MCF 10A (cell line): ENCODE measurements at regions not wholly inside any gene's neighbourhood (a gene's known extent, or its start where the extent isn't known, plus 50 kb on each side); places are given as distances from the start of the nearest gene placed in this dataset.

Experiments
- BruUV-seq: library from RNA; stranded (reverse); fragments of 400-500 nt; replicated peaks from 2 replicates; lab custom pipeline; 2021; lab: Mats Ljungman, UMichigan
- CTCF ChIA-PET: fragments of 300-600 bp; sonication (Branson Sonifier 250); formaldehyde crosslinking; extraction: SDS; loops from one replicate; lab custom pipeline; 2021; ENCODE audit warnings: antibody characterized with exemption, inconsistent platforms; lab: Yijun Ruan, JAX
- POLR2A ChIA-PET: fragments of 300-600, 350-650 bp; sonication (Branson Sonifier 250); formaldehyde crosslinking; extraction: SDS; loops from one replicate; lab custom pipeline; 2020; ENCODE audit warnings: antibody characterized with exemption, inconsistent platforms; lab: Yijun Ruan, JAX
- DNase-seq: peaks from one replicate; pipeline ENCODE4 v3.0.0-alpha.2; 2018; ENCODE audit not compliant: unreplicated experiment
- H3K27ac Mint-ChIP-seq: one replicate; pipeline ENCODE4 v1.8.0; 2022; ENCODE audit warnings: mild to moderate bottlenecking, low read depth, mixed read lengths; ENCODE audit not compliant: unreplicated experiment
- H3K27me3 Mint-ChIP-seq: one replicate; pipeline ENCODE4 v1.8.0; 2022; ENCODE audit warnings: mixed read lengths; ENCODE audit not compliant: insufficient read depth, unreplicated experiment
- H3K36me3 Mint-ChIP-seq: one replicate; pipeline ENCODE4 v1.8.0; 2022; ENCODE audit warnings: mild to moderate bottlenecking, moderate library complexity, mixed read lengths; ENCODE audit not compliant: insufficient read depth, unreplicated experiment
- H3K4me1 Mint-ChIP-seq: one replicate; pipeline ENCODE4 v1.8.0; 2022; ENCODE audit warnings: mixed read lengths; ENCODE audit not compliant: insufficient read depth, unreplicated experiment
- H3K4me3 Mint-ChIP-seq: one replicate; pipeline ENCODE4 v1.8.0; 2022; ENCODE audit warnings: mild to moderate bottlenecking, moderate library complexity, mixed read lengths; ENCODE audit not compliant: unreplicated experiment
- H3K9me3 Mint-ChIP-seq: one replicate; pipeline ENCODE4 v1.8.0; 2022; ENCODE audit warnings: mixed read lengths; ENCODE audit not compliant: unreplicated experiment
- intact Hi-C: fragments of 100-400 bp; cut with micrococcal nuclease; formaldehyde crosslinking; loops from 2 replicates; pipeline ENCODE4 v1.14.1; 2022
- TF ChIP-seq, protein P1 (sequence below): fragments of 200-600 bp; IDR thresholded peaks from one replicate; pipeline ENCODE4 v1.8.0; 2022; ENCODE audit warnings: antibody characterized with exemption, mild to moderate bottlenecking; ENCODE audit not compliant: unreplicated experiment

- DNase-seq = no peak
- Mint-ChIP-seq H3K27me3 (no peaks in the 10 kb centered on the region), H3K36me3 (no peaks in the 10 kb centered on the region), H3K27ac (no peak overlapping the region), H3K9me3 (no peaks in the 10 kb centered on the region), H3K4me1 (no peaks in the 10 kb centered on the region), H3K4me3 (no peak overlapping the region)
- CTCF ChIA-PET = no interaction called here
- no TSS peak for BruUV-seq
- TF ChIP-seq, protein P1, sequence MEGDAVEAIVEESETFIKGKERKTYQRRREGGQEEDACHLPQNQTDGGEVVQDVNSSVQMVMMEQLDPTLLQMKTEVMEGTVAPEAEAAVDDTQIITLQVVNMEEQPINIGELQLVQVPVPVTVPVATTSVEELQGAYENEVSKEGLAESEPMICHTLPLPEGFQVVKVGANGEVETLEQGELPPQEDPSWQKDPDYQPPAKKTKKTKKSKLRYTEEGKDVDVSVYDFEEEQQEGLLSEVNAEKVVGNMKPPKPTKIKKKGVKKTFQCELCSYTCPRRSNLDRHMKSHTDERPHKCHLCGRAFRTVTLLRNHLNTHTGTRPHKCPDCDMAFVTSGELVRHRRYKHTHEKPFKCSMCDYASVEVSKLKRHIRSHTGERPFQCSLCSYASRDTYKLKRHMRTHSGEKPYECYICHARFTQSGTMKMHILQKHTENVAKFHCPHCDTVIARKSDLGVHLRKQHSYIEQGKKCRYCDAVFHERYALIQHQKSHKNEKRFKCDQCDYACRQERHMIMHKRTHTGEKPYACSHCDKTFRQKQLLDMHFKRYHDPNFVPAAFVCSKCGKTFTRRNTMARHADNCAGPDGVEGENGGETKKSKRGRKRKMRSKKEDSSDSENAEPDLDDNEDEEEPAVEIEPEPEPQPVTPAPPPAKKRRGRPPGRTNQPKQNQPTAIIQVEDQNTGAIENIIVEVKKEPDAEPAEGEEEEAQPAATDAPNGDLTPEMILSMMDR = no peak
- POLR2A ChIA-PET = interaction anchor here (0.6 kb wide), 1 partner anchor 242 kb away, joined by 3 read pairs; no protein-coding TSS in a partner anchor
- intact Hi-C loops = loop anchor here (10.0 kb wide), 1 partner anchor 94 kb away; no protein-coding TSS in a partner anchor
Measured at GRCh38 chr7:54339073-54339472, 203.1 kb upstream of the VSTM2A start.

GRCh38 chr7:54342458-54342857 lies 199.7 kb upstream of the VSTM2A start:
- TF ChIP-seq, protein P1 = no peak
- Mint-ChIP-seq H3K36me3 (no peaks in the 10 kb centered on the region), H3K27ac (no peak overlapping the region), H3K27me3 (no peaks in the 10 kb centered on the region), H3K9me3 (peaks cover 1% of the 10 kb centered on the region), H3K4me1 (no peaks in the 10 kb centered on the region), H3K4me3 (no peak overlapping the region)
- ChIA-PET CTCF (interaction anchor here (0.6 kb wide), 1 partner anchor 177 kb away, joined by 3 read pairs; no protein-coding TSS in a partner anchor), POLR2A (interaction anchor here (0.7 kb wide), 1 partner anchor 274 kb away, joined by 3 read pairs; no protein-coding TSS in a partner anchor)
- no TSS peak for BruUV-seq
- intact Hi-C loops = no loop called here
- DNase-seq = no peak

- peaks cover 8% of the 10 kb centered on the region for H3K9me3 Mint-ChIP-seq
- no peaks in the 10 kb centered on the region for H3K27me3 Mint-ChIP-seq
- POLR2A ChIA-PET = interaction anchor here (0.6 kb wide), 1 partner anchor 128 kb away, joined by 3 read pairs; no protein-coding TSS in a partner anchor
Measured at GRCh38 chr7:54343511-54343910, 198.7 kb upstream of the VSTM2A start.

GRCh38 chr7:54345746-54346145 lies 196.4 kb upstream of the VSTM2A start:
- H3K27ac Mint-ChIP-seq = no peak overlapping the region
- intact Hi-C loops = loop anchor here (5.0 kb wide), 1 partner anchor 83 kb away; no protein-coding TSS in a partner anchor
- peaks cover 8% of the 10 kb centered on the region for H3K9me3 Mint-ChIP-seq
- POLR2A ChIA-PET = no interaction called here
- DNase-seq = no peak
- CTCF ChIA-PET = interaction anchor here (0.6 kb wide), 1 partner anchor 571 kb away, joined by 3 read pairs; no protein-coding TSS in a partner anchor
- H3K4me3 Mint-ChIP-seq = no peak overlapping the region
- H3K4me1 Mint-ChIP-seq = peaks cover 17% of the 10 kb centered on the region
- H3K36me3 Mint-ChIP-seq = no peaks in the 10 kb centered on the region
- H3K27me3 Mint-ChIP-seq = no peaks in the 10 kb centered on the region
- TF ChIP-seq, protein P1 = no peak
- BruUV-seq = no TSS peak

More at GRCh38 chr7:54343511-54343910, 198.7 kb upstream of the VSTM2A start:
- no peaks in the 10 kb centered on the region for H3K36me3 Mint-ChIP-seq
- TF ChIP-seq, protein P1 = no peak
- DNase-seq = no peak
- H3K4me3 Mint-ChIP-seq = no peak overlapping the region
- BruUV-seq = no TSS peak
- intact Hi-C loops = no loop called here
- CTCF ChIA-PET = no interaction called here
- peaks cover under 1% of the 10 kb centered on the region for H3K4me1 Mint-ChIP-seq
- no peak overlapping the region for H3K27ac Mint-ChIP-seq
